ENCODE measurements at regions not wholly inside any gene's neighbourhood (a gene's known extent, or its start where the extent isn't known, plus 50 kb on each side); places are given as distances from the start of the nearest gene placed in this dataset.
"Not testable (repeated sequence)": the region's sequence is repeated elsewhere in the genome, so short reads cannot be mapped to it uniquely, and the experiment has no call there.

DNA sequence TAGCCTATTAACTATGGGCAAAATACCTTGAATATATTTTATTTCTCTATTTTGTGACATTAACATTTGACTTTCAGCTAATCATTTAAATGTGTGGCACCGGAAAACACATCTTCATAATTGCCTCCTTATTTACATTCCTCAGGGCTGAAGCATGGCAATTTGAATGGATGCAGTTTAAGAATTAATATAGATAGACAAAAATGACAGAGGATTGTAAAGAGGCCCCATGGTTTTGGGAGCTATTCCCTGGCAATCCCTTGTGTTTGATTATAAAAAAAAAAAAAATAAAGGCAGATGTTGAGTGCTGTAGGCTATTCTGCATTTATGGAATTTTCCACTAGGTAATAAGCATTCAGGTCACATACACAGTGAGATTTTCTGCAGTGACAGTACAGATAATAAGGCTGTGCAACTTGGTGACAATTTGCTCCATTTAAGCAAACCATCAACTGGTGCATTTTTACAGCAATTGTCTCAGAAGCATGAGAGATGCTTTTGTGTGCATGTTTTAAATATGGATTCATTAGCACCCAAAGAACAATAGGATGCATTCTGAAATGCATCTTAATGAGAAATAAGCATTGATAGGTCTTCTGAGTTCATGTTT, 123.2 kb upstream of the SLC38A4 start:
- no peak for DNase-seq

DNA sequence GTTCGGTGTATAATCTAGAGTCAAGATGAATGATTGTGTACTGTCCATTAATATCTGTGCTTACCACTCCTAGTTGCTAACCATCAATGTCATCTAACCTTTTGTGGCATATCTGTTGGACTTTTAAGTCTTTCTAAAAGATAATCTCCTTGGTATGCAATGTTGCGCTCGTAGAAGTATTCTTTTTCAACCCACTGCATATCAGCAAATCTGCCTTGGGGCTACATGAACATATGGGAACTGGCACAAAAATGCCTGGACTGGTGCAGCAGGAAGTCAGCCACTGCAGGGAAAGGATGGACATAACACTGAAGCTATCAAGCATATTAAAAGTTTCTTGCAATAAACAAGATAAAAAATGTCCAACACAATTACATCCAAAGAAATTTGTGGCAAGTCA, 124.3 kb upstream of the SLC38A4 start:
- no peak for DNase-seq

DNA sequence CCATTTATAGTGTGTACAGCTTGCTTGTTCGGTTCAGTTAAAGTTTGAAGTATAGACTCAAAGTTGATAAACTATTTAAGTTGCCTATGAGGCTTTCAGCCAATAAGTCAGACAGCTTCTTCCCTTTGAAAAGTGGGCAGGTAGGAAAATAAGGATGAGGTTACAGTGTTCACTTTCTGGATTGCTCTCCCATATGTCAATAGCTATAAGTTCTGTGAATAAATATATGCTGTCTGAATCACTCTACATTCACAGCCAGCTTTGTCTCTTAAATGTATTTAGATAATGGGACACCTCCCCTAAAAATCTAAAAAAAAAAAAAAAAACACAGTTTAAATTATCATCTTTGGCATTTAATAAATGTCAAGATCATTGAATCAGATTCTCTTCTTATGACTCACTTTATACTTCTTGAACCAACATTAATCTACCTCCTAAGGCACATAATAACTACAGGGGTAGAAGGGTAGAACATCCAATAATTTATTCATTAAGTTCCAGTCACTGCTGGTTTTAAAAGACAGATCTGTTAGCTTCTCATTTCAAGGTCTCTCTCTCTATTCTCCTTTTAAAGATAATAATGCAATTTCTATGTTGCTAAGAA, 126.4 kb upstream of the PCED1B start:
- no peak for DNase-seq

- DNase-seq, result no peak
Measured at GRCh38 chr12:46956451-46957035, 122.9 kb upstream of the PCED1B start.

DNA sequence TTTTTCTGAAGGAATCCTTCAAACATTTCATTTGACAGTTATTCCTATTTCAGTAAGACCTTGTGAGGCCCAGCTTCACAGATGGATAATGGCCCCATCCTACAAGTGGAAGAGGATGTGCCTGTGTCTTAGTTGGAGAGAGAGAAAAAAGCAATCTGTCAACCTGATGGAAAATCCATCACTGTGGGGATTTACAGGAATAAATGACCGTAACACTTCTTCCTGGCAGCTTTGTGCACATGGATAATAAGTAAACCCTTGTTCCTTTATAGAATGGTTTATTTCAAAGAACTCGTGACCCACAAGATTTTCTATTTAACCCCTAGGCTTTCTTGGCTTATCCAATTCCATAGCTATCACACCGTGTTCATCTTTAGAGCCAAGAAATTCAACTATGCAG, 121.4 kb upstream of the PCED1B start:
- DNase-seq, result no peak

DNA sequence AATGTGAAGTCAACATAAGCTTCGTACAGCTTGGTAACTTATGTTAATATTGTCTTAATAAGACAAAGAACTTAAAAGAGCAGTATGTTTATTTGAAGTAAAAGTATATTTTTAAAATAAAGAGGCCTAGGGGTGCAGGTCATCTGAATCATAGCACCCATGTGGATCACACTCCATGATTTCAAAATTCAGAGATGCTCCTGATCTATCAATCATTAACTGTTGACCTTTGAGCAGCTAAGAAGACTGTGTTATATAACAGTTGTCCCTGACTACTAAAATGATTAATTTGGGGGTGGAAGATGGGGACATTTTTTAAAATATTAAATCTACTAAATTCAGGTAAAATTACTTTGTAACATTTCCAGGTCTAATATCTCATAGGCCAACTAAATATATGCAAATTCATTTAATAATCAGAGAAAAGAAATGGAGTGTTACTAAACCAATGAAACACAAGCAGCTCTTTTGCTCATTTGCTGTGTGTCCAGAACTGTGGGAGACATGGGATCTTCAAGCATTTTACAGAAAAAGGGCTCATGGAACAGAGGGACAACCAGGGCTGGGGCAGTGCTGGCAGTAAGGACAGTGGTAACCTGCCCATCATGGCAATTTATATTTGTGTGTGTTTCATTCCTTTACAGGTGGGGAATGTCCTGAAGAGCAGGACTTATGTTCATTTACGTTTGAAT, 120.7 kb upstream of the PCED1B start:
- DNase-seq, result no peak

DNA sequence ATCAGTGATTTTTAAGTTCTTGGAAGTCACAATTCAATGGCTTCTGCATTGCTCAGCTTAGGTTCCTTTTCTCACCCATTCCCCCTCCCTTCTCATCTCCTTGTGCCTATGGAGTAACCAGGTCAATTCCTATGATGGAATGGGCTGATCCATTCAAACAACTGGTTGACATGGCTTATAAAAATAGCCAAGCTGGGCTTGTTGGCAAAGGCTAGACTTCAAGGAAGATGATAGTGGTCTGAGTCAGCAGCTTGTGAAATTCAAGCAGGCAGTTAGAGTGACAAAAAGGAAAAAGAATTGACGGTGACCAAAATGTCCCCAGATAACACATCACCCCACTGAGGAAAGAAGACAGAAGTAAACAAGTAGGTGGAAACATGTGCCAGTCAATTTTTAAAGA, 119.9 kb upstream of the PCED1B start:
- DNase-seq, result no peak

- DNase-seq, result no peak
Measured at GRCh38 chr12:46960681-46961080, 118.7 kb upstream of the PCED1B start.

GRCh38 chr12:46963191-46963590, 116.2 kb upstream of the PCED1B start:
- no peak for DNase-seq

DNA sequence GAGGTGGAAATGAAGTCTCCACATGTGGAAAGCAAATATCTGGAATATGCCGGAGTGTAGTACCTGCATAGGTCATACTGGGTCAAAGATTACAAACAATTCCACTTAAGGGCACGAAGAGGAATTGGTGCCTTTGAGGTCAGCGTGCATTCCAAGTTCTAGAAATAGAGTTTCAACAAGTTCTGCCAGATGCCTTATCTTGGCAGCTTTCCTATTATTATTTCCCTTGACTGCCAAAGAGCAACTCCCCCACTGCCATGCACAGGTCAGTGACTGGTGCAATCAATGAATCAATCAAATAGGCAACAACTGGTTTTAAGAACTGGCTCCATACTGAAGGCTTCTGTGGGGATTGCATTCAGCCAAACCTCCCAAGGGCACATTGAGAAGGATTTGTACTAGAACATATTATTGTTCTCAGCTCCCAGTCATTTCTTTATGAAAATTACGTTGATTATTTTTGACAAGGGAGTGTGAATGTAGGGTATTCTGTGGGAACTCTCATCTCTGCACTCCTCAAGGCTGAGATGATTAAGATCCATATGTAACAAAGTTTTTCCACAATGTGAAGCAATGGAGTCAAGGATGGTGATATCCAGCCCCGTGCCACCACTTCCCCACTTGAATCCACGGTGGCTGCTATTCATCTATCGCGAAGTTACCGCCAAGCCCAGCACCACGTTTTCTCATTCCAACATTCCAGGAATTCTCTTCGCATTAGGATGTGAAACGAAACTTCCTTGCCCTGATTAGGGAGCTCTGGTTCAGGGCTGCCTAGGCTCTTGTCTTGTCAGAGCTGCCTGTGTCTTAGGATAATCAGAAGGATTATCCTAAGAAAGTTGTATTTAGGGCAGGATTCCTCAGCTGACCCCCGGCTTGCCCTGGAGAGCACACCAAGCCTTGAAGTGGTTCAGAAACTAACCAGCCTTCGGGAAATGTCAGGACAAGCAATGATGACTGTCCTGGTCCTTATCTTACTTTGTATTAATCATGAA, 115.1 kb upstream of the PCED1B start:
- no peak for DNase-seq

DNA sequence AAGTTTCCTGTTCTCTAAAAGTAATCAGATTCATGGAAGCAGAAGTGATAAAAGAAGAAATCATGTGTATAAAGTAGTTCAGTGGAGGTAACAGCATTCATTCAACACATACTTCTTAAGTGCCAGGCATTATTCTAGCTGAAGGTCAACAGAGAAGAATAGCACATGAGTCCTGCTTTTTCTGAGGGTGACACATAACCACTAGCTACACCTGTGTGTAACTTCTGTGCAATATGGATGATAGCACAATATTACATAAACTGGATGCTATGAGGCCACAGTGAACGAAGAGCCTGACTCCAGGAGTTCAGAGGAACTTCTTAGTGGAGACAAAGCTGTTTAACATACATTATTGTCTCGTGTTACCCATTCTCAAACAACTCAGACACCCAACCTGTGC, 114.3 kb upstream of the PCED1B start:
- no peak for DNase-seq

- DNase-seq, result no peak
Measured at GRCh38 chr12:46965880-46966279, 113.5 kb upstream of the PCED1B start.

DNA sequence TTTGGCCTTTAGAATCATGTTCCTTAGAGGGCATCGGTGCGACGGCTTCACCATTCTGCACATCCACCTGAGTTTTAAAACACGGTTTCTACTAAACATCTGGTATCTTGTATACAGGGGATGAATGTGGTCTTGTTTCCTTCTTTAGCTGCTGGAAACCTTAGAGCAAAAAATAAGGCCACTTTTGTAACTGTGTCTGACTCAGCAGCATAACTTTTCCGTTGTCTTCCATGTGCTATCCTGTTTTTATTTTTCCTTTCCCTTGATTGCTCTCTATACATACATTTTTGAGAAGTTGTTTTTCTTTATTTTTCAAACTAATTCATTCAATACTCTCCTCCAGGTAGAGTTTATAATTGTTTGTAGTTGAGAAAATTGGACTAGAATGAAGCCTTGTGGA, 108.8 kb upstream of the PCED1B start:
- DNase-seq, result no peak

DNA sequence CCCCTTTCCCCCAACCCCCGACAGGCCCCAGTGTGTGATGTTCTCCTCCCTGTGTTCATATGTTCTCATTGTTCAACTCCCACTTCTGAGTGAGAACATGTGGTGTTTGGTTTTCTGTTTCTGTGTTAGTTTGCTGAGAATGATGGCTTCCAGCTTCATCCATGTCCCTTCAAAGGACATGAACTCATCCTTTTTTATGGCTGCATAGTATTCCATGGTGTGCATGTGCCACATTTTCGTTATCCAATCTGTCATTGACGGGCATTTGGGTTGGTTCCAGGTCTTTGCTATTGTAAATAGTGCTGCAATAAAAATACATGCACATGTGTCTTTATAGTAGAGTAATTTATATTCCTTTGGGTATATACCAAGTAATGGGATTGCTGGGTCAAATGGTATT, 105.5 kb upstream of the PCED1B start:
- not testable (repeated sequence) for DNase-seq

DNA sequence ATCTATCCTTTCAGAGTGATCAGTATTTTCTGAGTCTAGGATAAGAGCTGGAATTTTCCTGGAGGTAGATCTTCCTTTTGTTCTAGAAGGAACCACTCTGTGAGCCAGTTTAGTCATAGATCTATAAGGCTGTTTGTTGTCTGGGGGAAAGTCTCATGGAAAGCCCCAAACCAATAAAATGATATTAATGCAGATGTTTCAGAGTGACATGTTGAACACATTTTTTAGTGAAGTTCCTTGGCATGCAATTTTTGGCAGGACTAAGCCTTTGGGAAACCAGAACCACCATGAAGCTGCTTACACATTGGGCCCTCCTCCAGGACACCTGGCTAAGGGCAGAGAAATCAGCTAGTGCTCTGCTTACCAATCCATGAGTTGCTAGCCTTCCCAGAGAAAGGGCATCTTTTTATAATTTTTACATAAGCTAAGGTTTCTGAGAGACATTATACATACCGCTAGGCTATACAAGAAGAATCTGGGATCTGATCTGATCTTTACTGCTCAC, 101.5 kb upstream of the PCED1B start:
- DNase-seq, result no peak

DNA sequence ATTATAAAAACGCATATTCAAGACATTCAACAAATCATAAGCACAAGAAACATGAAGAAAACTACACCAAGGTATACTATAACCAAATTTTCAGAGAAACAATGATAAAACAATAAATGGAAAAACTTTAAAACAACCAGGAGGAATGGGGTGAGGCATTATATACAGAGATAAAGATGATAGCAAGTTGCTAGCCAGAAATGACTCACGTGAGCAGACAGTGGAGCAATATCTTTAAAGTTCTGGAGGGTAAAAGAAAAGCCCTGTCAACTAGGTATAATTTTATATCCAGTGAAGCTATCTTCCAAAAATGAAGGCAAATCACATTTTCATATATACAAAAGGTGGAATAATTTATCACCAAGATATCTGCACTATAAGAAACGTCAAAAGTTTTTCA, 97.8 kb upstream of the PCED1B start:
- DNase-seq, result no peak

DNA sequence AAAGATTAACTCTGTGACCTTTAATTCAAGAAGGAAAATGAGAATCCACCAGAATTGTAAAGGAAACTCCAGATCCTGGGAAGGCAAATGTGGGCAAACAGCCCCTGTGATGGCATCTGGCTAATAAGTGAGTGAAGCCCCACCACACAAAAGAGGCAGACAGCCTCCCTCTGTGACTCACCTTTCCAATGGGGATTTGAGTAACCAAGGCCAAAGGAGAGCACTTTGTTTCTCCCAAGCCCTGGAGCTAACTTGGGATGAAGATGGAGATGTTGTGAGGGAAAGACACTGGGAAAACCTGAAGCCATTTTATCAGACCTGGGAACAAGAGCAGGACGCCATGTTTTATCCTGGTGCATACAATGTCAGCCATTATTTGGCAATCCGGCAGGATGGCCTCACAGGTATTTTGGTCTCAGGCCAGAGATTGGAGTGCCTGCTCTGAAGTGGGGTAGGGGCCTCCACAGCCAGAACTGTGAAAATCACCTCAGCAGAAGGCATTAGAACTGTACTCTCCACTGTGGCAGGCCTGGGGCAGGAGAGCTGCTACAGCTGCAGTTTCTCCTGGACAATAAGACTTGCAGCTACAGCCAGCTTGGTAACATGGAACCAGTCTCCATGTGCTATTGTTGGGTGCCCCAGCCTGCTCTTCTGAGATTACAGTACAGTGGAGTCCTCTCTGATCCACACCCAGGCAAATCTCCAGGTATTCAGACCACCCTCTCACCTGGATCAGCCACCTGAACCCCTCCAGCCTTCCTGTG, 96.6 kb upstream of the PCED1B start:
- no peak for DNase-seq

- DNase-seq, result no peak
Measured at GRCh38 chr12:46983393-46983793, 96.0 kb upstream of the PCED1B start.

- peak; percentile 72 to 84 for DNase-seq
Measured at GRCh38 chr12:46983959-46984841, 95.2 kb upstream of the PCED1B start.

DNA sequence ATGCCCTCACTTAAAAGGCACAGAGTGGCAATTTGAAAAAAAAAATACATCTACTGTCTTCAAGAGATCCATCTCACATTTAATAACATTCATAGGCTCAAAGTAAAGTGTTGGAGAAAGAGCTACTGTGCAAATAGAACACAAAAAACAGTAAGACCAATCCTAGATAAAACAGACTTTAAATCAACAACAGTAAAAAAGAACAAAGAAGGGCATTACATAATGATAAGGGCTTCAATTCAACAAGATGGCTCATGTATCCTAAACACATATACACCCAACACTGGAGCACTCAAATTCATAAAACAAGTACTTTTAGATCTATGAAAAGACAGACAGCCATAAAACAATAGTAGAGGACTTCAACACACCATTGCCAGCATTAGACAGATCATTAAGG, 93.6 kb upstream of the PCED1B start:
- no peak for DNase-seq

DNA sequence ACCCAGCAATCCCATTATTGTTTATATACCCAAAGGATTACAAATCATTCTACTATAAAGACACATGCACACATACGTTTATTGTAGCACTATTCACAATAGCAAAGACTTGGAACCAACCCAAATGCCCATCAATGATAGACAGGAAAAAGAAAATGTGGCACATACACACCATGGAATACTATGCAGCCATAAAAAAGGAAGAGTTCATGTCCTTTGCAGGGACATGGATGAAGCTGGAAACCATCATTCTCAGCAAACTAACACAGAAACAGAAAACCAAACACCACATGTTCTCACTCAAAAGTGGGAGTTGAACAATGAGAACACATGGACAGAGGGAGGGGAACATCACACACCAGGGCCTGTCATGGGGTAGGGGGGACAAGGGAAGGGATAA, 91.3 kb upstream of the PCED1B start:
- DNase-seq, result not testable (repeated sequence)
